Testis (tissue), 2 donors: ENCODE measurements at regions not wholly inside any gene's neighbourhood (a gene's known extent, or its start where the extent isn't known, plus 50 kb on each side); places are given as distances from the start of the nearest gene placed in this dataset.

Experiments used
- DNase-seq: peaks from one replicate; pipeline ENCODE4 v3.0.0-alpha.2; 2019
- H3K27ac ChIP-seq, 2 donors: fragments of 200-600 bp; sonication (generic); one replicate each; pipeline ENCODE4 v1.5.1; 2019
- H3K27me3 ChIP-seq: fragments of 200-600 bp; sonication (generic); one replicate; pipeline ENCODE4 v1.5.1; 2019
- H3K36me3 ChIP-seq: fragments of 200-600 bp; sonication (generic); one replicate; pipeline ENCODE4 v1.5.1; 2017; ENCODE audit warnings: low read depth; ENCODE audit errors: missing control alignments
- H3K4me1 ChIP-seq: fragments of 200-600 bp; sonication (generic); one replicate; pipeline ENCODE4 v1.5.1; 2019
- H3K4me3 ChIP-seq, 2 donors: fragments of 200-600 bp; sonication (generic); one replicate each; pipeline ENCODE4 v1.5.1; 2017 to 2019
- H3K9me3 ChIP-seq: fragments of 200-600 bp; sonication (generic); one replicate; pipeline ENCODE4 v1.5.1; 2017
- CTCF ChIP-seq, 3 experiments: fragments of 450-650 bp in 2 of 3; fragments of 200-600 bp in 1 of 3; sonication (generic) in 1 of 3; IDR thresholded peaks; one replicate each; pipeline ENCODE4 v1.5.1; 2016 to 2019; ENCODE audit warnings: antibody characterized with exemption in 3 of 3, mild to moderate bottlenecking in 2 of 3, moderate library complexity in 1 of 3
- POLR2A ChIP-seq: fragments of 450-650 bp; IDR thresholded peaks from one replicate; pipeline ENCODE4 v1.6.1; 2017; ENCODE audit warnings: antibody characterized with exemption, mild to moderate bottlenecking, moderate library complexity
- WGBS, 2 donors: methylation state at CpG; one replicate each; pipeline ENCODE4 v1.1.5; 2018; 5-methylcytosine and 5-hydroxymethylcytosine counted together
- intact Hi-C: fragments of 100-400 bp; cut with DNase I; formaldehyde crosslinking; loops from one replicate; pipeline ENCODE4 v1.15.1; 2023; ENCODE audit warnings: low total_unique reads

DNA sequence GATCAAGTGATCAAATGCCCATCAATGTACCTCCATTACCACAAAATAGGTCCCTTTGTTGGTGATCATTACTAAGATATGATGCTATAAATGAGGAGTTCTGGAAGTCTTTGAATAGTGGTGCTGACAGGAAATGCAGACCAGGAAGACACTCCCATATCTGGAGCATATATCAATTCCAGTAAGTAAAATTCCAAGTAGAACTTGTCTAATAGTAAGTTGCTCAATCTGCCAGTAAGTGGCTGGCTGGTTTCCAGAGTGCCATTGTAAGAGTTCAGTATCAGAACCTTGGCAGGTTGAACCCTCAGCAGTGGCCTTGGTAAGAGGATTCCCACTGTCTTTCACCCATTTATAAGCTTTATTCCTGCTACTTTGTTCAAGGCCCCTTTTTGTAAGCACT lies 379.9 kb upstream of the RBMS3 start:
- no peaks in the 10 kb centered on the region for H3K4me1 ChIP-seq
- intact Hi-C loops = no loop called here
- peak; percentile 47 for DNase-seq
- no peak overlapping the region for H3K4me3 ChIP-seq
- H3K36me3 ChIP-seq = no peaks in the 10 kb centered on the region
- H3K27ac ChIP-seq = no peak overlapping the region
- no peaks in the 10 kb centered on the region for H3K9me3 ChIP-seq
- H3K27me3 ChIP-seq = no peaks in the 10 kb centered on the region
- TF ChIP-seq POLR2A = no peak

- no peaks in the 10 kb centered on the region for H3K4me1 ChIP-seq
- no peaks in the 10 kb centered on the region for H3K27me3 ChIP-seq
- H3K4me3 ChIP-seq = no peak overlapping the region
- intact Hi-C loops = no loop called here
- WGBS, 2 donors = 88 to 100% methylated on average over 6 to 22 of the region's 30 CpGs
- DNase-seq = no peak
- H3K27ac ChIP-seq = no peak overlapping the region
- no peaks in the 10 kb centered on the region for H3K9me3 ChIP-seq
- no peak for TF ChIP-seq POLR2A
- TF ChIP-seq CTCF (IDR thresholded peaks at IDR 0.05) = no peak
- H3K36me3 ChIP-seq = no peaks in the 10 kb centered on the region
Measured at GRCh38 chr3:28903171-28903601, 377.7 kb upstream of the RBMS3 start.

- H3K36me3 ChIP-seq = no peaks in the 10 kb centered on the region
- no peak overlapping the region for H3K4me3 ChIP-seq
- TF ChIP-seq CTCF (IDR thresholded peaks at IDR 0.05) = no peak
- TF ChIP-seq POLR2A = no peak
Measured at GRCh38 chr3:28905798-28906197, 375.1 kb upstream of the RBMS3 start.

GRCh38 chr3:28906561-28907310 lies 374.1 kb upstream of the RBMS3 start:
- no peak for TF ChIP-seq POLR2A
- no peak for TF ChIP-seq CTCF (IDR thresholded peaks at IDR 0.05)
- Histone ChIP-seq H3K9me3 (no peaks in the 10 kb centered on the region), H3K4me3 (no peak overlapping the region), H3K36me3 (no peaks in the 10 kb centered on the region), H3K27me3 (no peaks in the 10 kb centered on the region), H3K27ac (no peak overlapping the region), H3K4me1 (no peaks in the 10 kb centered on the region)
- no peak for DNase-seq
- intact Hi-C loops = no loop called here
- 86 to 87% methylated on average over 9 of the region's 9 CpGs for WGBS, 2 donors

More at GRCh38 chr3:28905798-28906197, 375.1 kb upstream of the RBMS3 start:
- H3K27ac ChIP-seq = no peak overlapping the region
- no peak for DNase-seq
- intact Hi-C loops = no loop called here
- no peaks in the 10 kb centered on the region for H3K4me1 ChIP-seq
- WGBS, 2 donors = 67 to 75% methylated on average over 3 of the region's 3 CpGs
- H3K27me3 ChIP-seq = no peaks in the 10 kb centered on the region
- H3K9me3 ChIP-seq = no peaks in the 10 kb centered on the region

GRCh38 chr3:28907616-28908015 lies 373.3 kb upstream of the RBMS3 start:
- intact Hi-C loops = no loop called here
- Histone ChIP-seq H3K4me1 (no peaks in the 10 kb centered on the region), H3K27ac (no peak overlapping the region), H3K9me3 (no peaks in the 10 kb centered on the region), H3K36me3 (no peaks in the 10 kb centered on the region), H3K27me3 (no peaks in the 10 kb centered on the region), H3K4me3 (no peak overlapping the region)
- TF ChIP-seq POLR2A (no peak), CTCF (IDR thresholded peaks at IDR 0.05) (no peak)
- DNase-seq = no peak
- 96 to 97% methylated on average over 3 of the region's 3 CpGs for WGBS, 2 donors
